SK-N-SH treated with all-trans-retinoic acid at 6 μM for 48 hours (cell line): ENCODE measurements at regions not wholly inside any gene's neighbourhood (a gene's known extent, or its start where the extent isn't known, plus 50 kb on each side); places are given as distances from the start of the nearest gene placed in this dataset.

Experiments used
- ATAC-seq: fragments of 200-7000 bp; cut with Tn5 transposase; 3 replicates; pipeline ENCODE4 v1.9.1; 2020; ENCODE audit warnings: mild to moderate bottlenecking, moderate library complexity
- ARNTL ChIP-seq: fragments of 450-650 bp; formaldehyde crosslinking; IDR thresholded peaks from 2 replicates; pipeline ENCODE4 v1.5.0; 2020; ENCODE audit warnings: low read depth, mild to moderate bottlenecking, moderate library complexity, borderline replicate concordance
- BACH2 ChIP-seq: fragments of 250-450 bp; sonication (Bioruptor Pico); IDR thresholded peaks from 2 replicates; pipeline ENCODE4 v1.9.0; 2021; ENCODE audit warnings: mild to moderate bottlenecking, borderline replicate concordance
- CREB5 ChIP-seq: fragments of 250-450 bp; sonication (Bioruptor Pico); IDR thresholded peaks from 2 replicates; pipeline ENCODE4 v1.5.1; 2020; ENCODE audit warnings: low read depth, mild to moderate bottlenecking, moderate library complexity
- CSDC2 ChIP-seq: fragments of 250-450 bp; sonication (Bioruptor Pico); IDR thresholded peaks from 2 replicates; pipeline ENCODE4 v1.5.0; 2020; ENCODE audit warnings: mild to moderate bottlenecking, moderate library complexity
- ESRRG ChIP-seq: fragments of 250-450 bp; sonication (Bioruptor Pico); IDR thresholded peaks from 2 replicates; pipeline ENCODE4 v1.6.1; 2021; ENCODE audit warnings: mild to moderate bottlenecking
- GLIS3 ChIP-seq: fragments of 250-450 bp; sonication (Bioruptor Pico); IDR thresholded peaks from 2 replicates; pipeline ENCODE4 v1.5.0; 2020; ENCODE audit warnings: mild to moderate bottlenecking, moderate library complexity
- ISL1 ChIP-seq: fragments of 250-450 bp; sonication (Bioruptor Pico); IDR thresholded peaks from 2 replicates; pipeline ENCODE4 v2.1.2; 2022; ENCODE audit warnings: mild to moderate bottlenecking, moderate library complexity
- OSR1 ChIP-seq: fragments of 250-450 bp; sonication (Bioruptor Pico); IDR thresholded peaks from 2 replicates; pipeline ENCODE4 v1.8.0; 2022; ENCODE audit warnings: moderate library complexity, mild to moderate bottlenecking, inconsistent platforms
- PPARA ChIP-seq: fragments of 250-450 bp; sonication (Bioruptor Pico); IDR thresholded peaks from 2 replicates; pipeline ENCODE4 v1.5.0; 2020; ENCODE audit warnings: mild to moderate bottlenecking, borderline replicate concordance
- RARB ChIP-seq: fragments of 250-450 bp; sonication (Bioruptor Pico); IDR thresholded peaks from 2 replicates; pipeline ENCODE4 v1.8.0; 2021; ENCODE audit warnings: mild to moderate bottlenecking, moderate library complexity
- SNAI2 ChIP-seq: fragments of 250-450 bp; sonication (Bioruptor Pico); IDR thresholded peaks from 2 replicates; pipeline ENCODE4 v1.5.0; 2020; ENCODE audit warnings: mild to moderate bottlenecking, moderate library complexity
- TCF4 ChIP-seq: fragments of 250-450 bp; sonication (Bioruptor Pico); IDR thresholded peaks from 2 replicates; pipeline ENCODE4 v1.8.0; 2021; ENCODE audit warnings: mild to moderate bottlenecking, moderate library complexity, borderline replicate concordance
- TOX ChIP-seq: fragments of 250-450 bp; sonication (Bioruptor Pico); IDR thresholded peaks from 2 replicates; pipeline ENCODE4 v1.8.0; 2021; ENCODE audit warnings: mild to moderate bottlenecking, moderate library complexity, borderline replicate concordance
- ZC3H10 ChIP-seq: fragments of 250-450 bp; sonication (Bioruptor Pico); IDR thresholded peaks from 2 replicates; pipeline ENCODE4 v1.5.1; 2021; ENCODE audit warnings: mild to moderate bottlenecking, moderate library complexity
- ZFP3 ChIP-seq: fragments of 250-450 bp; sonication (Bioruptor Pico); IDR thresholded peaks from 2 replicates; pipeline ENCODE4 v1.5.0; 2020; ENCODE audit warnings: mild to moderate bottlenecking, moderate library complexity
- ZFP30 ChIP-seq: fragments of 450-650 bp; formaldehyde crosslinking; IDR thresholded peaks from 2 replicates; pipeline ENCODE4 v1.5.0; 2022; ENCODE audit warnings: mild to moderate bottlenecking, moderate library complexity
- ZNF565 ChIP-seq: fragments of 450-650 bp; formaldehyde crosslinking; conservative IDR thresholded peaks from 2 replicates; pipeline ENCODE4 v1.5.0; 2020; ENCODE audit warnings: low read depth, mild to moderate bottlenecking, moderate library complexity
- ZNF70 ChIP-seq: fragments of 450-650 bp; formaldehyde crosslinking; IDR thresholded peaks from 2 replicates; pipeline ENCODE4 v1.5.0; 2020; ENCODE audit warnings: mild to moderate bottlenecking, moderate library complexity
- ZNF8 ChIP-seq: fragments of 450-650 bp; formaldehyde crosslinking; IDR thresholded peaks from 2 replicates; pipeline ENCODE4 v1.5.0; 2020; ENCODE audit warnings: mild to moderate bottlenecking, moderate library complexity
- TF ChIP-seq, protein P1 (sequence below): fragments of 250-450 bp; sonication (Bioruptor Pico); IDR thresholded peaks from 2 replicates; pipeline ENCODE4 v1.8.0; 2020; ENCODE audit warnings: mild to moderate bottlenecking, moderate library complexity, borderline replicate concordance
- TF ChIP-seq, protein P2 (sequence below): fragments of 250-450 bp; sonication (Bioruptor Pico); IDR thresholded peaks from 2 replicates; pipeline ENCODE4 v1.5.0; 2020; ENCODE audit warnings: mild to moderate bottlenecking, moderate library complexity
- TF ChIP-seq, protein P3 (sequence below): fragments of 250-450 bp; sonication (Bioruptor Pico); IDR thresholded peaks from 2 replicates; pipeline ENCODE4 v1.8.0; 2021; ENCODE audit warnings: low read depth, mild to moderate bottlenecking, moderate library complexity, borderline replicate concordance

DNA sequence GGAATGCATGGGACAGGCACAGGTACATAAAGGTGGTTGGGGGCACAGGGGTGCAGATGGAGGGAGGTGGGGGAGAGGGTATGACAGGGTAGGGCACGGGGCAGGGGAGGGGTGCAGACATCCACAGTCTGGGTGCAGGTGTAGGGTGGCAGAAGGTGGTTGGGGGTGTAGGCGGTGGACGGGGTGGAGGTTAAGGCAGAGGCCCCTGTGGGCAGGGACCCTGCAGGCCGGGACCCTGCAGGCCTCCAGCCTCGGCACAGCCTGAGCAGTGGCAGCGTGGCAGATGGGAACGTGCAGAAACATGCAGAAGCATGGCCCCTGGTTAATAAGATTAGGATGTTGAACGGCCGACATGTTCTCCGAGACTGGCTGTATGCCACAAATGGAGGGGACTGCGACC, 115.2 kb downstream of the RBFOX3 start:
- ATAC-seq = no peak
- TF ChIP-seq BACH2 = no peak
- no peak for TF ChIP-seq CREB5
- no peak for TF ChIP-seq SNAI2 (CRISPR knock-in tag)
- TF ChIP-seq ZC3H10 (CRISPR knock-in tag) = no peak
- no peak for TF ChIP-seq ZNF565 (CRISPR knock-in tag)
- no peak for TF ChIP-seq ZNF70
- no peak for TF ChIP-seq ESRRG
- TF ChIP-seq TCF4 (CRISPR knock-in tag) = no peak
- no peak for TF ChIP-seq ZFP3 (CRISPR knock-in tag)
- no peak for TF ChIP-seq ZFP30
- no peak for TF ChIP-seq ARNTL (CRISPR knock-in tag)
- no peak for TF ChIP-seq TOX (CRISPR knock-in tag)
- TF ChIP-seq PPARA = no peak
- TF ChIP-seq CSDC2 (CRISPR knock-in tag) = no peak
- TF ChIP-seq GLIS3 (CRISPR knock-in tag) = no peak

DNA sequence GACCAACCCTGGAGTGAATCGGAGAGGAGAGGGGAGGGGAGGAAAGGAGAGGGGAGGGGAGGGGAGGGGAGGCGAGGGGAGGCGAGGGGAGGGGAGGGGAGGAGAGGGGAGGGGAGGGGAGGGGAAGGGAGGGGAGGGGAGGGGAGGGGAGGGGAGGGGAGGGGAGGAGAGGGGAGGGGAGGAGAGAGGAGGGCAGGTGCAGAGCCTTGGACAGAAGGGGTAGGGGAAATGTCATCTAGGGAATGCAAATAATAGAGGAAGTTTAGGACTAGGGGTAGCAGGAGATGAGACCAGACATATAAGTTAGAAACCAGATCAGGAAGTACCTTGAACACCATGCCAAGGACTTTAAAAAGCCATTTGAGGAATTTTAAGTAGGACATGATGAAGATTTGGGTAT, 119.8 kb downstream of the RBFOX3 start:
- ATAC-seq = no peak

GRCh38 chr17:79490530-79490929, 120.3 kb downstream of the RBFOX3 start:
- ATAC-seq = no peak
- TF ChIP-seq ZC3H10 (CRISPR knock-in tag) = no peak
- no peak for TF ChIP-seq SNAI2 (CRISPR knock-in tag)
- TF ChIP-seq, protein P1, sequence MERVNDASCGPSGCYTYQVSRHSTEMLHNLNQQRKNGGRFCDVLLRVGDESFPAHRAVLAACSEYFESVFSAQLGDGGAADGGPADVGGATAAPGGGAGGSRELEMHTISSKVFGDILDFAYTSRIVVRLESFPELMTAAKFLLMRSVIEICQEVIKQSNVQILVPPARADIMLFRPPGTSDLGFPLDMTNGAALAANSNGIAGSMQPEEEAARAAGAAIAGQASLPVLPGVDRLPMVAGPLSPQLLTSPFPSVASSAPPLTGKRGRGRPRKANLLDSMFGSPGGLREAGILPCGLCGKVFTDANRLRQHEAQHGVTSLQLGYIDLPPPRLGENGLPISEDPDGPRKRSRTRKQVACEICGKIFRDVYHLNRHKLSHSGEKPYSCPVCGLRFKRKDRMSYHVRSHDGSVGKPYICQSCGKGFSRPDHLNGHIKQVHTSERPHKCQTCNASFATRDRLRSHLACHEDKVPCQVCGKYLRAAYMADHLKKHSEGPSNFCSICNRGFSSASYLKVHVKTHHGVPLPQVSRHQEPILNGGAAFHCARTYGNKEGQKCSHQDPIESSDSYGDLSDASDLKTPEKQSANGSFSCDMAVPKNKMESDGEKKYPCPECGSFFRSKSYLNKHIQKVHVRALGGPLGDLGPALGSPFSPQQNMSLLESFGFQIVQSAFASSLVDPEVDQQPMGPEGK (CRISPR knock-in tag) = no peak
- no peak for TF ChIP-seq OSR1
- no peak for TF ChIP-seq ZNF70
- TF ChIP-seq PPARA = no peak
- no peak for TF ChIP-seq ZNF8
- TF ChIP-seq ESRRG = no peak
- no peak for TF ChIP-seq ZFP3 (CRISPR knock-in tag)

More for the DNA sequence above, 119.8 kb downstream of the RBFOX3 start:
- no peak for TF ChIP-seq ZC3H10 (CRISPR knock-in tag)
- TF ChIP-seq ZNF565 (CRISPR knock-in tag) = no peak
- TF ChIP-seq, protein P2, sequence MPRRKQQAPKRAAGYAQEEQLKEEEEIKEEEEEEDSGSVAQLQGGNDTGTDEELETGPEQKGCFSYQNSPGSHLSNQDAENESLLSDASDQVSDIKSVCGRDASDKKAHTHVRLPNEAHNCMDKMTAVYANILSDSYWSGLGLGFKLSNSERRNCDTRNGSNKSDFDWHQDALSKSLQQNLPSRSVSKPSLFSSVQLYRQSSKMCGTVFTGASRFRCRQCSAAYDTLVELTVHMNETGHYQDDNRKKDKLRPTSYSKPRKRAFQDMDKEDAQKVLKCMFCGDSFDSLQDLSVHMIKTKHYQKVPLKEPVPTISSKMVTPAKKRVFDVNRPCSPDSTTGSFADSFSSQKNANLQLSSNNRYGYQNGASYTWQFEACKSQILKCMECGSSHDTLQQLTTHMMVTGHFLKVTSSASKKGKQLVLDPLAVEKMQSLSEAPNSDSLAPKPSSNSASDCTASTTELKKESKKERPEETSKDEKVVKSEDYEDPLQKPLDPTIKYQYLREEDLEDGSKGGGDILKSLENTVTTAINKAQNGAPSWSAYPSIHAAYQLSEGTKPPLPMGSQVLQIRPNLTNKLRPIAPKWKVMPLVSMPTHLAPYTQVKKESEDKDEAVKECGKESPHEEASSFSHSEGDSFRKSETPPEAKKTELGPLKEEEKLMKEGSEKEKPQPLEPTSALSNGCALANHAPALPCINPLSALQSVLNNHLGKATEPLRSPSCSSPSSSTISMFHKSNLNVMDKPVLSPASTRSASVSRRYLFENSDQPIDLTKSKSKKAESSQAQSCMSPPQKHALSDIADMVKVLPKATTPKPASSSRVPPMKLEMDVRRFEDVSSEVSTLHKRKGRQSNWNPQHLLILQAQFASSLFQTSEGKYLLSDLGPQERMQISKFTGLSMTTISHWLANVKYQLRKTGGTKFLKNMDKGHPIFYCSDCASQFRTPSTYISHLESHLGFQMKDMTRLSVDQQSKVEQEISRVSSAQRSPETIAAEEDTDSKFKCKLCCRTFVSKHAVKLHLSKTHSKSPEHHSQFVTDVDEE (CRISPR knock-in tag) = no peak
- no peak for TF ChIP-seq TOX (CRISPR knock-in tag)
- no peak for TF ChIP-seq TCF4 (CRISPR knock-in tag)
- TF ChIP-seq SNAI2 (CRISPR knock-in tag) = no peak

DNA sequence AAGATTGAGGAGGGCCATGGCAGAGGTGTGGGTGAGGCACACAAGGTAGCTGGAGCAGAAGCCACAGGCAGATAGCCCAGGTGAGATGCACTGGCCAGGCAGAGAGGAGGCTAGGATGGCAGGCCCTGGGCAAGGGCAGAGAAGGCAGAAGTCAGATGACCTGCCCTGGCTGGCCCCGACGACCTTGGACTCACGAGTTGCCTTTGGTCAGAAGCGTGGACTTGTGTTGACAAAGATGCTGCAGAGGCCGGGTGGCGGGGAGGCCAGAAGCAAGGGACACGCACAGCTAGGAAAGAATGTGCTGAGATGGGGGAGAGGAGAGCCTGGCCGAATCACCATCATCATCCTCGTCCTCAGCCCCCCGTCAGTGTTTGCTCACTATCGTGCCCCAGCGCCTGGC, 123.7 kb downstream of the RBFOX3 start:
- TF ChIP-seq BACH2 (no peak), ZC3H10 (CRISPR knock-in tag) (no peak), RARB (no peak)
- TF ChIP-seq, protein P1 (CRISPR knock-in tag) = no peak
- TF ChIP-seq, all 23 proteins: peak for 0
- no peak for ATAC-seq

- ATAC-seq = no peak
- TF ChIP-seq CSDC2 (CRISPR knock-in tag) = no peak
- no peak for TF ChIP-seq ZNF8
- TF ChIP-seq RARB = no peak
- TF ChIP-seq SNAI2 (CRISPR knock-in tag) = no peak
- TF ChIP-seq ISL1 (CRISPR knock-in tag) = no peak
- TF ChIP-seq TCF4 (CRISPR knock-in tag) = no peak
- no peak for TF ChIP-seq BACH2
- TF ChIP-seq, protein P1 (CRISPR knock-in tag) = no peak
- TF ChIP-seq TOX (CRISPR knock-in tag) = no peak
- no peak for TF ChIP-seq ZFP30
- no peak for TF ChIP-seq OSR1
- no peak for TF ChIP-seq PPARA
- TF ChIP-seq, protein P3, sequence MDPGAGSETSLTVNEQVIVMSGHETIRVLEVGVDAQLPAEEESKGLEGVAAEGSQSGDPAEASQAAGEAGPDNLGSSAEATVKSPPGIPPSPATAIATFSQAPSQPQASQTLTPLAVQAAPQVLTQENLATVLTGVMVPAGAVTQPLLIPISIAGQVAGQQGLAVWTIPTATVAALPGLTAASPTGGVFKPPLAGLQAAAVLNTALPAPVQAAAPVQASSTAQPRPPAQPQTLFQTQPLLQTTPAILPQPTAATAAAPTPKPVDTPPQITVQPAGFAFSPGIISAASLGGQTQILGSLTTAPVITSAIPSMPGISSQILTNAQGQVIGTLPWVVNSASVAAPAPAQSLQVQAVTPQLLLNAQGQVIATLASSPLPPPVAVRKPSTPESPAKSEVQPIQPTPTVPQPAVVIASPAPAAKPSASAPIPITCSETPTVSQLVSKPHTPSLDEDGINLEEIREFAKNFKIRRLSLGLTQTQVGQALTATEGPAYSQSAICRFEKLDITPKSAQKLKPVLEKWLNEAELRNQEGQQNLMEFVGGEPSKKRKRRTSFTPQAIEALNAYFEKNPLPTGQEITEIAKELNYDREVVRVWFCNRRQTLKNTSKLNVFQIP (CRISPR knock-in tag) = no peak
Measured at GRCh38 chr17:79485991-79486390, 124.9 kb downstream of the RBFOX3 start.
